Panc1 (cell line): ENCODE measurements at regions not wholly inside any gene's neighbourhood (a gene's known extent, or its start where the extent isn't known, plus 50 kb on each side); places are given as distances from the start of the nearest gene placed in this dataset.
A peak's percentile ranks its signal among the peaks of the same experiment; 100 is the strongest.

Experiments used
- ATAC-seq: fragments of 200-7000 bp; cut with Tn5 transposase; 2 replicates; pipeline ENCODE4 v1.9.1; 2020; ENCODE audit warnings: mild to moderate bottlenecking, moderate library complexity
- BruUV-seq: library from RNA; stranded (reverse); fragments of 400-500 nt; replicated peaks from 2 replicates; lab custom pipeline; 2021; lab: Mats Ljungman, UMichigan
- CTCF ChIA-PET: fragments of 300-600 bp; sonication (Branson Sonifier 250); formaldehyde crosslinking; loops from one replicate; lab custom pipeline; 2022; ENCODE audit warnings: antibody characterized with exemption; lab: Charles Lee
- POLR2A ChIA-PET: fragments of 300-600 bp; sonication (Branson Sonifier 250); formaldehyde crosslinking; loops from one replicate; lab custom pipeline; 2022; ENCODE audit warnings: antibody characterized with exemption; lab: Charles Lee
- DNase-seq: peaks from one replicate; pipeline ENCODE4 v3.0.0-alpha.2; 2010; ENCODE audit warnings: low read depth, low spot score
- H3K27ac ChIP-seq: 2 replicates; pipeline ENCODE4 v1.5.1; 2011; ENCODE audit warnings: mild to moderate bottlenecking, low read length, inconsistent platforms
- H3K27me3 ChIP-seq: fragments of 200-500 bp; sonication (Bioruptor generic); 2 replicates; pipeline ENCODE4 v1.6.0; 2014; ENCODE audit warnings: low read length, inconsistent platforms; ENCODE audit not compliant: control insufficient read depth, insufficient read depth
- H3K36me3 ChIP-seq: fragments of 200-500 bp; sonication (Bioruptor generic); 2 replicates; pipeline ENCODE4 v1.5.1; 2014; ENCODE audit warnings: inconsistent platforms, mild to moderate bottlenecking, low read length, moderate library complexity; ENCODE audit not compliant: control insufficient read depth, insufficient read depth
- H3K4me1 ChIP-seq: 2 replicates; pipeline ENCODE4 v1.5.1; 2011; ENCODE audit warnings: inconsistent platforms, mild to moderate bottlenecking, low read length, moderate library complexity; ENCODE audit not compliant: control insufficient read depth, insufficient read depth
- H3K4me3 ChIP-seq, 2 experiments: 2 replicates each; pipeline ENCODE4 v1.5.1; 2011 to 2012; ENCODE audit warnings: low read depth in 2 of 2, low read length in 2 of 2, mild to moderate bottlenecking in 2 of 2, inconsistent platforms in 1 of 2, moderate library complexity in 1 of 2
- H3K9me3 ChIP-seq: fragments of 200-500 bp; sonication (Bioruptor generic); 2 replicates; pipeline ENCODE4 v1.5.1; 2014; ENCODE audit warnings: low read depth, mild to moderate bottlenecking, inconsistent platforms, low read length, moderate library complexity; ENCODE audit not compliant: control insufficient read depth, insufficient read depth
- CTCF ChIP-seq: fragments of 450-650 bp; IDR thresholded peaks from 2 replicates; pipeline ENCODE4 v1.5.1; 2017; ENCODE audit warnings: mild to moderate bottlenecking
- POLR2AphosphoS5 ChIP-seq: IDR thresholded peaks from 2 replicates; pipeline ENCODE4 v1.6.1; 2012; ENCODE audit warnings: mild to moderate bottlenecking, low read depth, low read length, moderate library complexity
- REST ChIP-seq, 2 experiments: IDR thresholded peaks; 2 replicates each; pipeline ENCODE4 v1.6.1; 2011 to 2012; ENCODE audit warnings: low read depth in 2 of 2, control low read depth in 1 of 2, low read length in 1 of 2, mild to moderate bottlenecking in 1 of 2, moderate library complexity in 1 of 2; ENCODE audit not compliant: insufficient read depth in 1 of 2
- SIN3A ChIP-seq: IDR thresholded peaks from 2 replicates; pipeline ENCODE4 v1.6.1; 2012; ENCODE audit warnings: low read depth, mild to moderate bottlenecking, low read length, moderate library complexity, borderline replicate concordance; ENCODE audit not compliant: insufficient read depth
- TCF7L2 ChIP-seq: IDR thresholded peaks from 2 replicates; pipeline ENCODE4 v1.6.1; 2011; ENCODE audit warnings: mild to moderate bottlenecking, low read depth, low read length, inconsistent platforms
- in situ Hi-C: cut with HindIII; loops from 2 replicates; pipeline ENCODE4 v1.10.0; 2016; ENCODE audit warnings: low sequenced_read_pairs, low pct_unique_long_range_greater_than_20kb
- intact Hi-C: fragments of 100-400 bp; cut with micrococcal nuclease; formaldehyde crosslinking; loops from one replicate; pipeline ENCODE4 v1.10.0; 2022; ENCODE audit not compliant: unreplicated experiment

- ChIA-PET POLR2A (no interaction called here), CTCF (no interaction called here)
- ATAC-seq = no peak
- in situ Hi-C loops (no loop called here), intact Hi-C loops (no loop called here)
- BruUV-seq = no TSS peak
- H3K4me3 ChIP-seq = no peak overlapping the region
- no peaks in the 10 kb centered on the region for H3K27me3 ChIP-seq
- H3K36me3 ChIP-seq = no peaks in the 10 kb centered on the region
- TF ChIP-seq POLR2AphosphoS5 (no peak), SIN3A (no peak), CTCF (no peak), TCF7L2 (no peak), REST (IDR thresholded peaks at IDR 0.05; ENCODE audit: insufficient read depth in 1 of 2, low read depth in 2 of 2, low read length in 1 of 2) (no peak)
- no peaks in the 10 kb centered on the region for H3K9me3 ChIP-seq
- no peaks in the 10 kb centered on the region for H3K4me1 ChIP-seq
- no peak for DNase-seq
- H3K27ac ChIP-seq = no peak overlapping the region
These were observed 268.6 kb upstream of the PTGER4 start for GRCh38 chr5:40410964-40411635.

- Histone ChIP-seq H3K27ac (no peak overlapping the region), H3K9me3 (no peaks in the 10 kb centered on the region), H3K27me3 (no peaks in the 10 kb centered on the region), H3K4me3 (no peak overlapping the region), H3K36me3 (no peaks in the 10 kb centered on the region), H3K4me1 (no peaks in the 10 kb centered on the region)
- in situ Hi-C loops = no loop called here
- DNase-seq = no peak
- POLR2A ChIA-PET = no interaction called here
- ATAC-seq = peak; percentile 26; the same call in 1 of the 2 replicates
- TF ChIP-seq TCF7L2 (no peak), CTCF (no peak), REST (IDR thresholded peaks at IDR 0.05; ENCODE audit: insufficient read depth in 1 of 2, low read depth in 2 of 2, low read length in 1 of 2) (no peak), SIN3A (no peak), POLR2AphosphoS5 (no peak)
- intact Hi-C loops = no loop called here
- CTCF ChIA-PET = no interaction called here
- no TSS peak for BruUV-seq
These were observed 269.4 kb upstream of the PTGER4 start for GRCh38 chr5:40410231-40410861.
